Left hindlimb (tissue), 1 donor: ENCODE measurements at regions not wholly inside any gene's neighbourhood (a gene's known extent, or its start where the extent isn't known, plus 50 kb on each side); places are given as distances from the start of the nearest gene placed in this dataset.
"Not testable (repeated sequence)": the region's sequence is repeated elsewhere in the genome, so short reads cannot be mapped to it uniquely, and the experiment has no call there.

Experiments
- DNase-seq: peaks from one replicate; pipeline ENCODE4 v3.0.0-alpha.2; 2018

- no peak for DNase-seq
These were observed 850.2 kb downstream of the BRINP3 start for GRCh38 chr1:189627427-189627826.

DNA sequence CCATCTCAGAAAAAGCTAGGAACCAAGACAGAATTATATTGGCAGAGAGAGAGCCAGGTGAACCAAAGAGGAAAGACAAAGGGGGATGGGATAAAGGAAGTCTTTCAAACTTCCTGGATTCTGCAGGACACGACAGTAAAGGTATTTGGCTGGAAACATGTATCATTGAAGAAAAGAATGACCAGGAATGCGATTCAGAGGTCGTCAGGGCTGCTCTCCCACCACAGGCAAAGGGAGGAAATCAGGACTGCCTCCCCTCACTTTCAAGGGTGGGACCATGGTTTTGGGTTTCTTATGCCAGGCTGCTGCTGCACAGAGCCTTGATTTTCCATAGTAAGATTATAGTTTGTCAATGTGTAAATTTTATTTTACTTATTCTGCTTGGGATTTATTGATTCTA is 848.8 kb downstream of the BRINP3 start:
- DNase-seq, result no peak

DNA sequence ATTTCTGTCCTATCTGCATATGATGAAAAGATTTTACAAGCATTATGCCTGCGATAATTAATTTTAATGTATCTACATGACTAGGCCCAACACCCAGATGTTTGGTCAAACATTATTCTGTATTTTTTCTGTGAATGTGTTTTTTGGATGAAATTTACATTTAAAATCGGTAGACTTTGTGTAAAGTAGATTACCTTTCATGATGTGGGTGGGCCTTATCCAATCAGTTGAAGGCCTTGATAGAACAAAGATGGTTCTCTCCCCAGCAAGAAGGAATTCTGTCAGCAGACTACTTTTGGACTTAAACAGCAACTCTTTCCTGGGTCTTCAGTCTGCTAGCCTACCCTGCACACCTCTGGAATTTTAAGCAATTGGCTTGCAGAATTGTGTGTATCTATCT is 844.0 kb downstream of the BRINP3 start:
- DNase-seq, result no peak

- DNase-seq, result no peak
These were observed 840.6 kb downstream of the BRINP3 start for GRCh38 chr1:189637041-189637440.

DNA sequence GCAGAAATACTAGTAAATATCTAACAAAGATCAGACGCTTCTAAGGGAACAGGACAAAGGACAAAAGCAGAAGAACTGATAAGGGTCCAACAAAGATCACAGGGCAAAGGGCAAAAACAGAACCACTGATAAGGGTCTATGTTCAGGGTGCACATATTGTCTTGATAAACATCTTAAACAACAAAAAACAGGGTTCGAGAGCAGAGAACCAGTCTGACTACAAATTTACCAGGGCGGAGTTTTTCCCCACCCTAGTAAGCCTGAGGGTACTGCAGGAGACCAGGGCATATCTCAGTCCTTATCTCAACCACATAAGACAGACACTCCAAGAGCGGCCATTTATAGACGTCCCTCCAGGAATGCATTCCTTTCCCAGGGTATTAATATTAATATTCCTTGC is 833.5 kb downstream of the BRINP3 start:
- DNase-seq, result not testable (repeated sequence)

DNA sequence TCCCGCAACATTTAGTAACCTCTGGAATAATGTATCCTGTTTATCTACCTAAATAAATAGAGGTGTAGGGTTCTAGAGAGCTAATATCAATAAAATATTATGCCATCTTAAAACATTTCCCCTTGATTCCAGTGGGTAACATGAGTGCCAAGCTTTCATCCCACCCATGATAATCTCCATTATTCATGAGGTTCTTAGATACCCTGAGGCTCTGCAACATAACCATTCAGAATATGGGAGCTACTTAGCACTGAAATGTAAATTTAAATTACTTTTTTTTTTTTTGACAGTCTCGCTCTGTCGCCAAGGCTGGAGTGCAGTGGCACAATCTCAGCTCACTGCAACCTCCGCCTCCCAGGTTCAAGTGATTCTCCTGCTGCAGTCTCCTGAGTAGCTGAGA is 832.7 kb downstream of the BRINP3 start:
- no peak for DNase-seq

DNA sequence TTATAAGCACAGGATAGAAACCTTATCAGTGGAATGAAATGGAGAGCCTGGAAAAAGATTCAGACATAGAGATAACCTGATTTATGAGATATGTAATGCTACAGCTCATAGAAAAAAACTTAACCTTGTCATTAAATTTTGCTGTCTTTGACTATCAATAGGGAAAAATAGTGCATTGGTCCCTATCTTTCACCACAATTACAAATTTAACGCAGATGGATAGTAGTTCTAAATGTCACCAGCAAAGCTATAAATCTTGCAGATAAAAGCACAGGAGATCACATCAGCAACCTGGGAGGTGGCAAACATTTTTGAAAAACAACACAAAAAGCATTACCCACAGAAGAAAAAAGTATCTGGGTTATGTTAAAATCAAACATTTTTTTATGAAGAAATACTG is 831.6 kb downstream of the BRINP3 start:
- DNase-seq, result no peak

GRCh38 chr1:189654906-189655305 is 822.8 kb downstream of the BRINP3 start:
- DNase-seq, result no peak

DNA sequence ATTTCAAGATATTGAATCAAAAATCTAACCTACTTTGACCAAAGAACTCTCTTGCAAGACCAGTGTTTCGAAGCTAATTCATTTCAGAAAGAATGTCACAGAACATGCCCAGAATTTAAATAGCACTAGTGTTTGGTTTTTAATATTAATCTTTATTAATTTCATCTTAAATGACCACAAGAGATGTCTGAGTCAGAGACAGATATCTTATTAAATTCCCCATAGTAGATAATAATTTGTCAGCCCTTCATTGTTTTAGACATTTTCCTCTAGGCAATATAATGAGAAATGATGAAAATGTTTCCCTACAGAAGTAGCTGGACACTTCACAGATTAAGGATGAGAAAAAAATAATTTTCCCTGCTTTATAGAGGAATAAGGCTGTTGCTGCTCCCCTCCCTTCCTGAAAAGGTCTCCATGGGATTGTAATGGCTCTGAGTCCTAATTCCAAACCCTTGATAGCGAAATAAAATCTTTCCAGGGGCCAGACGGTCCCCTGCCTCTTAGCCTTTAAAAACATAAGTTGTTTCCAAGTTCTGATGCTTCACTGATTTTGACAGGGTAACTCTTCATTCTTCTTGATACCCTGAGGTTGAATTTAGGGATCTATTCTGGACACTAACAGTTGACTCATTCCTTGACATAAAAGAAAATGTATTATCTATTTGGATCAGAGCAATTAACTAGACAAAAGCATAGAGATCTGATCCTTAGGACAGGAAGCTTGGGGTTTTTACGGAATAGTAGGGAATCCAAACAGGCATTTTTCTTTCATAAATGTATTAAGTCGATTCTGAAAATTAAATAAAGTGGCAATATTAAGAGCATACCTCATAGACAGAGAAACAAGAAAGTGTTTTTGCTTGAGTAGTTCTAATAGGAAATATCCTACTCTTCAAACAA is 820.8 kb downstream of the BRINP3 start:
- DNase-seq, result no peak

DNA sequence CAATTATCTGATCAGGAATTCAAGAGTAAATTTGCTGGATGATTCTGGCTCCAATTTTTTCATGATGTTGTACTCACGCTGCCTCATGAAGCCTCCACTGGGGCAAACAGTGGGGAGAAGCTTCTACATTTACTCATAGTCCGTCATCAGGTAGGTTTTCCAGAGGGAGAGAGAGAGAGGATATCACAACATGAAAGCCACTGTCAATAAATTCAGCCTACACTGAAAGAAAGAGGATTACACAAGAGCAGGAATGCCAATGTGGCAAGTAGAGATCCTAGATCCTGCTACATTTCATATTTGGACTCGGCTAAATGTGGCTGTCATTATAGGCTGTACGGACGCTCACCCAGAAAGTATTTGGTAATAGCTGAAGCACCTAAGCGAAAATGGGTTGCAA is 819.9 kb downstream of the BRINP3 start:
- no peak for DNase-seq

- no peak for DNase-seq
These were observed 819.3 kb downstream of the BRINP3 start for GRCh38 chr1:189658381-189658780.

GRCh38 chr1:189659731-189660130 is 817.9 kb downstream of the BRINP3 start:
- DNase-seq, result no peak

DNA sequence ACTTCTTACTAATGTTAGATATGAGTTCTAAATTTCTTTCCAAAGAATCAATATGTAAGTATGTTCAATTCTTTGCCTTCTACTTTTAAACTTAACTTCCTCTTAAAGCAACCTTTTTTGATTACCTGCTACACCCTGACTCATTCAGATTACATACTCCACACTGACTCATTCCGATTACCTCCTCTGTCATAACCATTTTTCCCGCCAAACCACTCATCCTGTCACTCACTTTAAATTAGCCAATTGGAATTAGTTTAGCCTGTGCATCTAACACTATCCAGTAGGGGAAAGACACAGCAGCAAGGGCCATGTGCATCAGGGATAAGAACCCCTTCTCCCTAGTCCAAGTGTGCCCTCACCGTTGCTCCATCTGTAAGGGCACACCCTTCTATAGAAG is 815.5 kb downstream of the BRINP3 start:
- no peak for DNase-seq

DNA sequence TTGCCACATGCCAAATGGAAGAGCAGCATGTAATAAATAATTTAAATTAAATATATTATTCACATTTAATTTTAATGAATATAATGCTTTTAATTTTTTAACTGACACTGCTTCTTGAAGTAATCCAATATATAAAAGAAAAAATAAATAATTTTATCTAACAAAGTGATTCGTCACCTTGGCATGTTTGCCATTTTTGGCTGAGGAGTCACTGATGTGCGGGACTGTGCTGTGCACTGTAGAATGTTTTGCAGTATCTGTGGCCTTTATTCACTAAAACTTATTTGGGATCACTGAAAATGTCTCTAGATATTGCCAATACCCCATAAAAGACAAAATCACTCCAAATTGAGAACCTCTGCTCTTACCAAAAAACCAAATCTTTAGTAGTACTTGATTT is 807.8 kb downstream of the BRINP3 start:
- DNase-seq, result no peak

DNA sequence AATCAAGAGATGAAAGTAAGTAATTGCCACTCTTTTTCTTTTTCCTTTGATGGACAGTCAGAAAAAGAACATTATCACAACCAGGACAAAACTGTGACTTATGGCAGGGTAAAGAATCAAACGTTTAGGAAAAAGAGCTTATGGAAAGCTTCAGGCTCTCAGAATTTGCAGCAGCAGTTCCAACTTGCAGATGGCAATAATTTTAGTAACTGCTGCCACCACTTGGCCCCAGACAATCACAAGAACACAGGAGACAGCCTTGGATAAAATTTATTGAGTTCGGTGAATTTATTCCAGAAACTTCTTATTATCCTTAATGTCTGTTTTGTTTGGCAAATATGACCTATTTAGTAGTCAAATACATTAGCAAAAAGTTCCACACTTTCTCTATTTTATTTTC is 804.4 kb downstream of the BRINP3 start:
- DNase-seq, result no peak

DNA sequence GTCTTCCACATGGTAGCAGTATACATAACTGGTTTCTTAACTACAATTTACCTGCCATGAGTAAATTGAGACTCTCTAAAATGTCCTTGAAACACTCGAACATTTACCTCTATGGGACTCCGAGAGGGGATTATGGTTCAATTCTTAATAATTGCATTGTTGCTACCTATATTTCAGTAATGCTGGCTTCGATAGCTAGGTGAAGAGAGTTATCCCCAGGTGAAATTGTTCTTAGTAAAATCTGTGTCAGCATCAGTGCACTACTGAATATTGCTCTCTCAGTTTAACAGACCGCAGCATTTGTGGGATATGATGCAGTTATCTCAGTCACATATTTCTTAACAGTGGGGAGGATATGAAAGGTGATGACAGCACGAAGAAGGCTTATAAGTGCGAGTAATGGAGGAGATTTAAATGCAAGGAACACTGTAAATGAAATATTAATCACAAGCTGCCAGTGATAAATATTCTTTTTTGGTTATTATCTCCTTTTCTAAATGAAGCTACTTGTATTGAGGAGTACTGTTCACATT is 801.9 kb downstream of the BRINP3 start:
- no peak for DNase-seq

DNA sequence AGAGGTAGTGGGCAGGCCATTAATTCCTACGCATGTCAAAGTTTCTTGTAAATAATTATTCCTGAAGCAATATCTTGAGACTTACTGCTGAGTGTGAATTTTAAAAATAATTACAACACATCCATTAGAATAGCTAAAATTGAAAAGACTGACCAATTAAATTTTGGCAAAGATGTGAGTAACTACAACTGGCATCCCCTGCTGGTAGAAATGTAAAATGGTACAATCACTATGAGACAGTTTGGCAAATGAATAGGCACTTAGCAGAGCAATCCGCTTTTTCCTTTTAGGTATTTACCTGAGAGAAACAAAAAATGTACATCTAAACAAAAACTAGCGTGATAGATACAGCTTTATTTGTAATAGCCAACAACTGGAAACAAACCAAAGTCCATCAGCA is 798.9 kb downstream of the BRINP3 start:
- DNase-seq, result no peak

DNA sequence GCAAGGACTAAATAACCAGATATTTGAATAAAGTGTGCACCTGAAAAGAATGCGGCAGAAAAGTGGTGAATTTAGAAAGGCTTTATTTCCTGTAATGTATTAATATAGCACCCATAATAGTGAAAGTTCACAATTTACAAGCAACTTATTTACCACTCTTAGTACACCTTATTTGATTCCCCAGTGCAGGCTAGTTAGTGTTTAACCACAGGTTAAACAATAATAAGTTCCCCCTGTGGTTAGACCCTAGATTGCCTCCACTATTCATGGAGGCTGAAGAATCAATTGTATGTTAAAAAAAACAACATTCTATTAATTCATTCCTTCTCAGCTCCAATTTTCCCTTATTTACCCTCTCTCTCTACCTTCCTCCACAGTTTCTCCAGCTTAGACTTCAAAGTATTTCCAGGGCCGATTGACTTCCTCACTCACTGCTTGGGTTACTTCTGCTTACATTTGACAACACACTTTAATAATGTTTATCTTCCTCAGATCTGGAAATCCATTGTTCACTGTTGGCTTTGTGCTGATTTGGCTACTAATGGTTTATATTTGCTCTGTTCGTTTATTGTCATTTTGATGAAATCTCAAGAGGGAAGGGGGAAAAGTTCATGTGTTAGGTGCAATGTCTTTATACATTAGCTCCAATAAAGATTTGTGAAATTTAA is 796.3 kb downstream of the BRINP3 start:
- no peak for DNase-seq

DNA sequence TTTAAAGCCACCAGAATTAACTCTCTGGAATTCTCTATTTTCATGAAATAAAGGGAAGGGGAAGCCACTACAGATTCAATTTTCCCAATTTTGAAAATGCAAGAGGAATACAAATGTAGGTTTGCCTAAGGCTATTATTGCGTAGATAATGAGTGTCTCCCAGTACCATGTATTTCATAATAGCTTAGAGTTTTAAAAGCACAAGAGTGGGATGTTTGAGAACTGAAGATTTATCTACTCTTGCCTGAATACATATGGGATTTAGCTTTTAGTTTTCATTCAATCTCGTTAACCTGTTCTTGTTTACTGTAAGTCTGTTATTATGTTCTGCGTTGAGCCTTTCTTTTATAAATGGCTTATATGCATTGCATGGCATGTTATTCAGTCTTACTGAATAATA is 795.1 kb downstream of the BRINP3 start:
- no peak for DNase-seq

GRCh38 chr1:189686288-189686687 is 791.4 kb downstream of the BRINP3 start:
- DNase-seq, result no peak

GRCh38 chr1:189693140-189693539 is 784.5 kb downstream of the BRINP3 start:
- no peak for DNase-seq

- no peak for DNase-seq
These were observed 781.4 kb downstream of the BRINP3 start for GRCh38 chr1:189696297-189696696.

GRCh38 chr1:189697113-189697512 is 780.6 kb downstream of the BRINP3 start:
- DNase-seq, result no peak

DNA sequence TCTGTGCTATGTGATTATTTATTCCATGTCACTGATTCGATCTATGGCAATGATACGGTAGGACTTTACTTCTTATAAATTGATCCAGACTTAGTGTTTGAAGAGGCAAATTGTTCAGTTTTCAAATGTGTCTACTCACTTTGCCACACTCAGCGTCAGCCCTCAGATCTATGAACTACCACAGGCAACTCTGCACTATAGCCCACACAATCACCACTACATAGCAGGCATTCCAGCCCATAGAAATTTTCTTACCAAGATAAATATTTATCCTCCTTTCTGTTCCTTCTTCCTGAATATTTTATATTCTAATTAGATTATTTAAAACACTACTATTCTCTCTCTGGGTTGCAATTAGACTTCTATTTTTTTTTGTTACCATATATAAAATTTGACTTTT is 776.1 kb downstream of the BRINP3 start:
- DNase-seq, result no peak
